ENCODE measurements at regions not wholly inside any gene's neighbourhood (a gene's known extent, or its start where the extent isn't known, plus 50 kb on each side); places are given as distances from the start of the nearest gene placed in this dataset.
"Not testable (repeated sequence)": the region's sequence is repeated elsewhere in the genome, so short reads cannot be mapped to it uniquely, and the experiment has no call there.

- Histone ChIP-seq H3K36me3 (ENCODE audit: insufficient read depth in 1 of 2, low read depth in 1 of 2) (no peaks in the 10 kb centered on the region), H3K9me3 (no peaks in the 10 kb centered on the region), H3K27ac (no peak overlapping the region), H3K4me1 (no peaks in the 10 kb centered on the region), H3K4me3 (no peak overlapping the region), H3K27me3 (ENCODE audit: insufficient read depth in 3 of 3, low read length in 2 of 3) (no peaks in the 10 kb centered on the region)
- DNase-seq = no peak
- ATAC-seq = no peak
- intact Hi-C loops (cut with DNase I) = no loop called here
- TF ChIP-seq CTCF (IDR thresholded peaks at IDR 0.05) = no peak
These were observed 126.6 kb upstream of the IZUMO3 start for GRCh38 chr9:24672336-24672735.

- H3K36me3 ChIP-seq (ENCODE audit: insufficient read depth in 1 of 2, low read depth in 1 of 2) = no peaks in the 10 kb centered on the region
- ATAC-seq = no peak
- no peaks in the 10 kb centered on the region for H3K4me1 ChIP-seq
- intact Hi-C loops (cut with DNase I) = no loop called here
- TF ChIP-seq CTCF (IDR thresholded peaks at IDR 0.05) = no peak
- H3K27me3 ChIP-seq (ENCODE audit: insufficient read depth in 3 of 3, low read length in 2 of 3) = no peaks in the 10 kb centered on the region
- H3K9me3 ChIP-seq = no peaks in the 10 kb centered on the region
- no peak for DNase-seq
- H3K27ac ChIP-seq = no peak overlapping the region
- WGBS, 3 donors = 92 to 96% (median 94%) methylated on average over 3 of the region's 3 CpGs
- no peak overlapping the region for H3K4me3 ChIP-seq
These were observed 111.7 kb upstream of the IZUMO3 start for GRCh38 chr9:24657387-24657786.

- TF ChIP-seq CTCF (IDR thresholded peaks at IDR 0.05) = no peak
- no peak overlapping the region for H3K4me3 ChIP-seq
- H3K27ac ChIP-seq = no peak overlapping the region
- H3K27me3 ChIP-seq (ENCODE audit: insufficient read depth in 3 of 3, low read length in 2 of 3) = peaks cover 0 to 2% (median 0%) of the 10 kb centered on the region in 3 donors
- peaks cover 8% of the 10 kb centered on the region for H3K9me3 ChIP-seq
- DNase-seq (no peak), ATAC-seq (no peak)
- H3K4me1 ChIP-seq = no peaks in the 10 kb centered on the region
- intact Hi-C loops (cut with DNase I) = no loop called here
- H3K36me3 ChIP-seq (ENCODE audit: insufficient read depth in 1 of 2, low read depth in 1 of 2) = no peaks in the 10 kb centered on the region
These were observed 106.5 kb upstream of the IZUMO3 start for GRCh38 chr9:24652181-24652580.

GRCh38 chr9:24628809-24629208 is 83.1 kb upstream of the IZUMO3 start:
- H3K27ac ChIP-seq; H3K9me3 ChIP-seq; intact Hi-C loops (cut with DNase I); H3K4me3 ChIP-seq; ATAC-seq; H3K36me3 ChIP-seq (ENCODE audit: insufficient read depth in 1 of 2, low read depth in 1 of 2); DNase-seq; H3K4me1 ChIP-seq; H3K27me3 ChIP-seq (ENCODE audit: insufficient read depth in 3 of 3, low read length in 2 of 3): not testable (repeated sequence)
- WGBS, 3 donors = 88 to 91% (median 89%) methylated on average over 3 of the region's 3 CpGs

GRCh38 chr9:24625097-24625496 is 79.4 kb upstream of the IZUMO3 start:
- TF ChIP-seq CTCF (IDR thresholded peaks at IDR 0.05) = no peak
- ATAC-seq (no peak), DNase-seq (no peak)
- Histone ChIP-seq H3K4me1 (no peaks in the 10 kb centered on the region), H3K36me3 (ENCODE audit: insufficient read depth in 1 of 2, low read depth in 1 of 2) (no peaks in the 10 kb centered on the region), H3K27me3 (ENCODE audit: insufficient read depth in 3 of 3, low read length in 2 of 3) (no peaks in the 10 kb centered on the region), H3K4me3 (no peak overlapping the region), H3K27ac (no peak overlapping the region), H3K9me3 (no peaks in the 10 kb centered on the region)
- intact Hi-C loops (cut with DNase I) = no loop called here
- WGBS, 3 donors = 69 to 83% (median 71%) methylated on average over 2 of the region's 2 CpGs

Data from psoas muscle (tissue), 7 donors.